GM12878 (cell line): ENCODE measurements at regions not wholly inside any gene's neighbourhood (a gene's known extent, or its start where the extent isn't known, plus 50 kb on each side); places are given as distances from the start of the nearest gene placed in this dataset.

Experiments used
- ATAC-seq: fragments of 200-7000 bp; cut with Tn5 transposase; 3 replicates; pipeline ENCODE4 v1.9.1; 2020; ENCODE audit warnings: mild to moderate bottlenecking, moderate library complexity
- BruUV-seq: library from RNA; stranded (reverse); fragments of 400-500 nt; replicated peaks from 2 replicates; lab custom pipeline; 2021; lab: Mats Ljungman, UMichigan
- CTCF ChIA-PET: fragments of 300-600 bp; sonication (Branson Sonifier 250); formaldehyde crosslinking; extraction: SDS; loops from one replicate; lab custom pipeline; 2021; ENCODE audit warnings: inconsistent platforms; lab: Yijun Ruan, JAX
- POLR2A ChIA-PET: fragments of 350-600 bp; formaldehyde crosslinking; extraction: SDS; loops from one replicate; lab custom pipeline; 2021; ENCODE audit warnings: inconsistent platforms; lab: Charles Lee
- RAD21 ChIA-PET: fragments of 300-600 bp; sonication (Branson Sonifier 250); formaldehyde crosslinking; loops from one replicate; lab custom pipeline; 2023; ENCODE audit warnings: antibody characterized with exemption; ENCODE audit not compliant: unreplicated experiment; lab: Charles Lee
- SMC1A ChIA-PET: fragments of 300-600 bp; sonication (Branson Sonifier 250); formaldehyde crosslinking; loops from one replicate; lab custom pipeline; 2023; ENCODE audit not compliant: unreplicated experiment, uncharacterized antibody; lab: Charles Lee
- DNase-seq: peaks from one replicate; pipeline ENCODE4 v3.0.0-alpha.2; 2011; ENCODE audit warnings: low read depth, low spot score
- FAIRE-seq: peaks from 3 replicates; lab custom pipeline; 2011; peaks lifted over from hg19 to GRCh38; lab: Jason Lieb, UNC
- H2AFZ ChIP-seq: 2 replicates; pipeline ENCODE4 v1.6.0; 2011; ENCODE audit warnings: low read depth, low read length, control low read depth; ENCODE audit not compliant: control insufficient read depth
- H3K27ac ChIP-seq: 2 replicates; pipeline ENCODE4 v1.5.1; 2011; ENCODE audit warnings: control low read depth; ENCODE audit not compliant: control insufficient read depth, insufficient read depth
- H3K27me3 ChIP-seq, 2 experiments: replicated peaks in 1 of 2; 2 replicates each; pipeline versions ENCODE4 v1.6.0 to v1.6.1; 2011; ENCODE audit warnings: low read length in 1 of 2; ENCODE audit not compliant: control insufficient read depth in 2 of 2, insufficient read depth in 2 of 2
- H3K36me3 ChIP-seq, 2 experiments: 2 replicates each; pipeline ENCODE4 v1.5.1; 2011; ENCODE audit warnings: low read length in 1 of 2; ENCODE audit not compliant: control insufficient read depth in 2 of 2, insufficient read depth in 2 of 2
- H3K4me1 ChIP-seq: 2 replicates; pipeline ENCODE4 v1.6.1; 2011; ENCODE audit warnings: mild to moderate bottlenecking, low read length, moderate library complexity, mixed read lengths; ENCODE audit not compliant: control insufficient read depth, insufficient read depth
- H3K4me2 ChIP-seq: 2 replicates; pipeline ENCODE4 v1.6.0; 2011; ENCODE audit warnings: control low read depth; ENCODE audit not compliant: control insufficient read depth, insufficient read depth
- H3K4me3 ChIP-seq: fragments of 200-600 bp; sonication (generic); 2 replicates; pipeline ENCODE4 v1.5.1; 2016
- H3K79me2 ChIP-seq: 2 replicates; pipeline ENCODE4 v1.6.0; 2011; ENCODE audit warnings: low read length; ENCODE audit not compliant: control insufficient read depth, insufficient read depth
- H3K9ac ChIP-seq: 2 replicates; pipeline ENCODE4 v1.8.0; 2011; ENCODE audit warnings: low read length, control low read depth, mixed read lengths; ENCODE audit not compliant: control insufficient read depth, insufficient read depth
- H3K9me3 ChIP-seq: replicated peaks from 3 replicates; pipeline ENCODE4 v1.5.1; 2011; ENCODE audit warnings: mild to moderate bottlenecking, low read length; ENCODE audit not compliant: control insufficient read depth, insufficient read depth
- H4K20me1 ChIP-seq: 2 replicates; pipeline ENCODE4 v1.6.0; 2011; ENCODE audit not compliant: control insufficient read depth, insufficient read depth
- ASH2L ChIP-seq: fragments of 300-600, 200-600 bp; sonication (generic); IDR thresholded peaks from 2 replicates; pipeline ENCODE4 v1.6.1; 2017; ENCODE audit warnings: low read depth, mild to moderate bottlenecking, borderline replicate concordance
- BACH1 ChIP-seq: fragments of 450-650 bp; IDR thresholded peaks from 2 replicates; pipeline ENCODE4 v1.6.1; 2017; ENCODE audit warnings: mild to moderate bottlenecking, borderline replicate concordance
- FOS ChIP-seq: IDR thresholded peaks from 3 replicates; pipeline ENCODE4 v1.6.1; 2011; ENCODE audit warnings: borderline replicate concordance; ENCODE audit not compliant: insufficient read length; ENCODE audit errors: extremely low read depth
- GATAD2B ChIP-seq: fragments of 450-650 bp; conservative IDR thresholded peaks from 2 replicates; pipeline ENCODE4 v1.6.1; 2017; ENCODE audit warnings: low read depth, mild to moderate bottlenecking, moderate library complexity
- JUND ChIP-seq: IDR thresholded peaks from 2 replicates; pipeline ENCODE4 v1.6.1; 2012; ENCODE audit warnings: low read depth, mild to moderate bottlenecking, low read length, improper control_type of control experiment, moderate library complexity
- MLLT1 ChIP-seq: fragments of 450-650 bp; IDR thresholded peaks from 2 replicates; pipeline ENCODE4 v1.6.1; 2016; ENCODE audit warnings: mild to moderate bottlenecking
- NFYB ChIP-seq: IDR thresholded peaks from 2 replicates; pipeline ENCODE4 v1.6.1; 2011; ENCODE audit warnings: low read depth, mild to moderate bottlenecking, low read length, improper control_type of control experiment, moderate library complexity; ENCODE audit not compliant: insufficient read depth
- RCOR1 ChIP-seq: conservative IDR thresholded peaks from 2 replicates; pipeline ENCODE4 v1.6.1; 2012; ENCODE audit warnings: low read depth, low read length, improper control_type of control experiment
- SMC3 ChIP-seq: IDR thresholded peaks from 2 replicates; pipeline ENCODE4 v1.6.1; 2011; ENCODE audit warnings: low read length, improper control_type of control experiment, borderline replicate concordance
- SREBF1 ChIP-seq: IDR thresholded peaks from 2 replicates; pipeline ENCODE4 v1.6.1; 2012; ENCODE audit warnings: mild to moderate bottlenecking, low read length
- TBL1XR1 ChIP-seq: IDR thresholded peaks from 2 replicates; pipeline ENCODE4 v1.6.1; 2012; ENCODE audit warnings: low read depth, low read length, improper control_type of control experiment
- TCF3 ChIP-seq: IDR thresholded peaks from 2 replicates; pipeline ENCODE4 v1.6.1; 2012; ENCODE audit warnings: low read depth, mild to moderate bottlenecking, low read length, borderline replicate concordance; ENCODE audit not compliant: insufficient read depth
- WGBS: methylation state at CpG from one replicate; pipeline ENCODE4 v1.1.6; 2016; ENCODE audit warnings: low lambda C conversion rate; ENCODE audit not compliant: insufficient replicate concordance, insufficient coverage; ENCODE audit errors: missing lambda C conversion rate; 5-methylcytosine and 5-hydroxymethylcytosine counted together
- in situ Hi-C: fragments of 300-500 bp; cut with MboI; formaldehyde crosslinking; loops from 9 replicates; pipeline ENCODE4 v1.14.3; 2018; ENCODE audit warnings: mixed read lengths
- intact Hi-C: fragments of 100-400 bp; cut with micrococcal nuclease; formaldehyde crosslinking; loops from one replicate; pipeline ENCODE4 v1.14.2; 2022; ENCODE audit not compliant: unreplicated experiment
- TF ChIP-seq, protein P1 (sequence below): fragments of 450-650 bp; IDR thresholded peaks from 2 replicates; pipeline ENCODE4 v1.6.1; 2014; ENCODE audit warnings: mild to moderate bottlenecking
- TF ChIP-seq, protein P2 (sequence below): IDR thresholded peaks from 2 replicates; pipeline ENCODE4 v1.6.1; 2012; ENCODE audit warnings: low read depth, low read length, improper control_type of control experiment

GRCh38 chr2:181176540-181176939 is 196.1 kb downstream of the UBE2E3 start:
- no peaks in the 10 kb centered on the region for H3K27me3 ChIP-seq
- intact Hi-C loops (no loop called here), in situ Hi-C loops (no loop called here)
- H3K9me3 ChIP-seq = no peaks in the 10 kb centered on the region
- 96% methylated on average over 1 of the region's 1 CpG for WGBS
- ChIA-PET SMC1A (interaction anchor here (1.0 to 3.5 kb wide), 4 partner anchors 9 to 291 kb away, joined by 3 to 16 read pairs (median 4); no protein-coding TSS in a partner anchor), CTCF (interaction anchor here (0.7 to 3.7 kb wide), 3 partner anchors 134 to 539 kb away, joined by 4 to 15 read pairs (median 5); no protein-coding TSS in a partner anchor), POLR2A (no interaction called here), RAD21 (interaction anchor here (0.7 to 1.5 kb wide), 2 partner anchors 24 to 281 kb away, joined by 3 to 4 read pairs; no protein-coding TSS in a partner anchor)
- H3K36me3 ChIP-seq = no peaks in the 10 kb centered on the region
- no peak overlapping the region for H2AFZ ChIP-seq
- H3K4me2 ChIP-seq = no peak overlapping the region
- no peak overlapping the region for H3K27ac ChIP-seq
- ATAC-seq = no peak
- no peak overlapping the region for H3K9ac ChIP-seq
- H3K4me3 ChIP-seq = no peak overlapping the region
- H3K4me1 ChIP-seq = peaks cover 4% of the 10 kb centered on the region; the same call in 1 of the 2 replicates
- BruUV-seq = no TSS peak
- no peak for TF ChIP-seq RCOR1
- no peak for TF ChIP-seq BACH1
- TF ChIP-seq TCF3 = no peak
- TF ChIP-seq, protein P1, sequence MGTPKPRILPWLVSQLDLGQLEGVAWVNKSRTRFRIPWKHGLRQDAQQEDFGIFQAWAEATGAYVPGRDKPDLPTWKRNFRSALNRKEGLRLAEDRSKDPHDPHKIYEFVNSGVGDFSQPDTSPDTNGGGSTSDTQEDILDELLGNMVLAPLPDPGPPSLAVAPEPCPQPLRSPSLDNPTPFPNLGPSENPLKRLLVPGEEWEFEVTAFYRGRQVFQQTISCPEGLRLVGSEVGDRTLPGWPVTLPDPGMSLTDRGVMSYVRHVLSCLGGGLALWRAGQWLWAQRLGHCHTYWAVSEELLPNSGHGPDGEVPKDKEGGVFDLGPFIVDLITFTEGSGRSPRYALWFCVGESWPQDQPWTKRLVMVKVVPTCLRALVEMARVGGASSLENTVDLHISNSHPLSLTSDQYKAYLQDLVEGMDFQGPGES = no peak
- TF ChIP-seq SREBF1 = no peak
- no peak for TF ChIP-seq JUND
- TF ChIP-seq GATAD2B = no peak
- no peak for TF ChIP-seq TBL1XR1
- no peak for TF ChIP-seq ASH2L
- TF ChIP-seq, protein P2, sequence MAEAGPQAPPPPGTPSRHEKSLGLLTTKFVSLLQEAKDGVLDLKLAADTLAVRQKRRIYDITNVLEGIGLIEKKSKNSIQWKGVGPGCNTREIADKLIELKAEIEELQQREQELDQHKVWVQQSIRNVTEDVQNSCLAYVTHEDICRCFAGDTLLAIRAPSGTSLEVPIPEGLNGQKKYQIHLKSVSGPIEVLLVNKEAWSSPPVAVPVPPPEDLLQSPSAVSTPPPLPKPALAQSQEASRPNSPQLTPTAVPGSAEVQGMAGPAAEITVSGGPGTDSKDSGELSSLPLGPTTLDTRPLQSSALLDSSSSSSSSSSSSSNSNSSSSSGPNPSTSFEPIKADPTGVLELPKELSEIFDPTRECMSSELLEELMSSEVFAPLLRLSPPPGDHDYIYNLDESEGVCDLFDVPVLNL = no peak
- no peak for TF ChIP-seq SMC3
- no peak for TF ChIP-seq NFYB
- no peak for TF ChIP-seq MLLT1
- no peak for TF ChIP-seq FOS
- FAIRE-seq = no peak
- DNase-seq = no peak
- H4K20me1 ChIP-seq = no peaks in the 10 kb centered on the region
- no peaks in the 10 kb centered on the region for H3K79me2 ChIP-seq
